Heart left ventricle (tissue), 16 donors: ENCODE measurements at regions not wholly inside any gene's neighbourhood (a gene's known extent, or its start where the extent isn't known, plus 50 kb on each side); places are given as distances from the start of the nearest gene placed in this dataset.

Experiments
- ATAC-seq, 4 donors: fragments of 200-7000 bp; cut with Tn5 transposase; one replicate each; pipeline ENCODE4 v1.9.1; 2020 to 2022; ENCODE audit warnings: moderate library complexity in 4 of 4, mild to moderate bottlenecking in 3 of 4, moderate number of reproducible peaks in 1 of 4
- DNase-seq, 5 donors: peaks; one replicate each; pipeline ENCODE4 v3.0.0-alpha.2; 2020
- H3K27ac ChIP-seq, 12 donors: fragments of 200-600 bp; sonication (generic) in 4 of 12; one replicate each; pipeline versions ENCODE4 v1.5.0 to v1.8.0; 2016 to 2022; ENCODE audit warnings: mild to moderate bottlenecking in 2 of 12
- H3K27me3 ChIP-seq, 9 donors: fragments of 200-600 bp; sonication (generic) in 2 of 9; one replicate each; pipeline versions ENCODE4 v1.5.1 to v1.8.0; 2016 to 2022; ENCODE audit warnings: mild to moderate bottlenecking in 3 of 9
- H3K36me3 ChIP-seq, 9 donors: fragments of 200-600 bp; sonication (generic) in 2 of 9; one replicate each; pipeline versions ENCODE4 v1.5.0 to v1.8.0; 2018 to 2022; ENCODE audit warnings: mild to moderate bottlenecking in 2 of 9
- H3K4me1 ChIP-seq, 12 donors: fragments of 200-600 bp; sonication (generic) in 4 of 12; one replicate each; pipeline versions ENCODE4 v1.5.0 to v1.8.0; 2016 to 2022; ENCODE audit warnings: mild to moderate bottlenecking in 3 of 12
- H3K4me3 ChIP-seq, 12 donors: fragments of 200-600 bp; sonication (generic) in 4 of 12; one replicate each; pipeline versions ENCODE4 v1.5.0 to v1.8.0; 2017 to 2022; ENCODE audit warnings: mild to moderate bottlenecking in 9 of 12, moderate library complexity in 4 of 12
- H3K9me3 ChIP-seq, 12 donors: fragments of 200-600 bp; sonication (generic) in 4 of 12; one replicate each; pipeline versions ENCODE4 v1.5.0 to v1.8.0; 2016 to 2022; ENCODE audit warnings: mild to moderate bottlenecking in 1 of 12
- CTCF ChIP-seq, 12 donors: fragments of 200-600 bp; sonication (generic) in 4 of 12; IDR thresholded peaks; one replicate each; pipeline versions ENCODE4 v1.5.0 to v1.8.0; 2018 to 2022; ENCODE audit warnings: antibody characterized with exemption in 12 of 12, mild to moderate bottlenecking in 5 of 12
- POLR2A ChIP-seq, 2 donors: fragments of 450-650 bp; IDR thresholded peaks; one replicate each; pipeline ENCODE4 v1.6.1; 2017; ENCODE audit warnings: antibody characterized with exemption in 2 of 2, mild to moderate bottlenecking in 2 of 2, moderate library complexity in 2 of 2
- WGBS, 4 donors: extraction: QIAGEN DNeasy Blood & Tissue Kit in 2 of 4; methylation state at CpG; one replicate each; pipeline versions ENCODE4 v1.1.5 to v1.1.7; 2013 to 2018; 5-methylcytosine and 5-hydroxymethylcytosine counted together
- intact Hi-C, 10 donors: fragments of 100-400 bp; cut with DNase I; formaldehyde crosslinking; loops; one replicate each; pipeline versions ENCODE4 v1.11.1 to v1.14.2; 2022
- donor health status: ischemic (EF 13 %, LVEDD 7.1; RV severe dilation, severe dysfunction).
- donor health status: healthy with polysubstance abuse.
- donor health status: DM: no; HTN: yes; CAD: no.
- donor health status: DM: no; HTN: no; CAD: no.
- donor health status: ischemic (EF 25% LVEDD 6.9; RV normal size, moderate dysfunction).
- donor health status: ischemic (EF 25% LVEDD 5.7; RV mildly dilated, moderate dysfunction).
- donor health status: healthy.
- donor health status: DM: yes; HTN: yes; CAD: no.
- donor health status: ischemic (EF 35%, LVEDD 5.7; RV mildly dilated, moderate dysfunction).
- donor health status: nonischemic (EF 11% LVEDD 7.7; RV severe dilation, severe dysfunction).
- donor health status: DM: yes; HTN: yes; CAD: no.
- donor health status: PGD.
- donor health status: ischemic (EF 29% LVEDD 5.4; RV normal size, mild dysfunction).
- donor health status: nonischemic (EF 23%, LVEDD 6.1; RV moderate dilation, normal function).

- WGBS, 4 donors: 78 to 91% (median 86%) methylated on average over 7 of the region's 7 CpGs
- intact Hi-C loops: loop anchor here in 1 of 10 donors (5.0 kb wide), 1 partner anchor 1681 kb away; no protein-coding TSS in a partner anchor
- H3K9me3 ChIP-seq: no peaks in the 10 kb centered on the region
These were observed 434.5 kb downstream of the MCTP2 start for GRCh38 chr15:94665676-94666441.

GRCh38 chr15:94666553-94666952 is 435.2 kb downstream of the MCTP2 start:
- intact Hi-C loops: loop anchor here in 1 of 10 donors (5.0 kb wide), 1 partner anchor 1681 kb away; no protein-coding TSS in a partner anchor
- no peak for DNase-seq
- 85 to 87% (median 86%) methylated on average over 5 of the region's 5 CpGs for WGBS, 4 donors
- no peak for ATAC-seq
- TF ChIP-seq CTCF (IDR thresholded peaks at IDR 0.05) (no peak), POLR2A (IDR thresholded peaks at IDR 0.05) (no peak)
- Histone ChIP-seq H3K4me3 (no peak overlapping the region), H3K4me1 (peaks cover 0 to 10% (median 2%) of the 10 kb centered on the region in 12 donors), H3K9me3 (no peaks in the 10 kb centered on the region), H3K27ac (no peak overlapping the region), H3K36me3 (no peaks in the 10 kb centered on the region), H3K27me3 (peaks cover 0 to 8% (median 0%) of the 10 kb centered on the region in 9 donors)

More at GRCh38 chr15:94665676-94666441, 434.5 kb downstream of the MCTP2 start:
- H3K4me1 ChIP-seq: peaks cover 0 to 4% (median 0%) of the 10 kb centered on the region in 12 donors
- H3K27ac ChIP-seq: no peak overlapping the region
- H3K4me3 ChIP-seq: no peak overlapping the region
- H3K27me3 ChIP-seq: peaks cover 0 to 8% (median 0%) of the 10 kb centered on the region in 9 donors
- no peaks in the 10 kb centered on the region for H3K36me3 ChIP-seq
- ATAC-seq (no peak), DNase-seq (no peak)
- TF ChIP-seq POLR2A (IDR thresholded peaks at IDR 0.05) (no peak), CTCF (IDR thresholded peaks at IDR 0.05) (no peak)

- no peak for ATAC-seq
- no peak for DNase-seq
- WGBS, 4 donors: 95 to 99% (median 98%) methylated on average over 5 of the region's 5 CpGs
- Histone ChIP-seq H3K36me3 (no peaks in the 10 kb centered on the region), H3K27ac (no peak overlapping the region), H3K4me3 (no peak overlapping the region), H3K9me3 (no peaks in the 10 kb centered on the region), H3K4me1 (peaks cover 0 to 15% (median 4%) of the 10 kb centered on the region in 12 donors), H3K27me3 (peaks cover 0 to 8% (median 0%) of the 10 kb centered on the region in 9 donors)
- intact Hi-C loops: loop anchor here in 1 of 10 donors (5.0 kb wide), 1 partner anchor 1680 kb away; no protein-coding TSS in a partner anchor
- TF ChIP-seq CTCF (IDR thresholded peaks at IDR 0.05) (no peak), POLR2A (IDR thresholded peaks at IDR 0.05) (no peak)
These were observed 435.7 kb downstream of the MCTP2 start for GRCh38 chr15:94667109-94667508.

GRCh38 chr15:94670438-94671034 is 439.2 kb downstream of the MCTP2 start:
- TF ChIP-seq CTCF (IDR thresholded peaks at IDR 0.05) (peak; percentile 63 to 86 (median 72)), POLR2A (IDR thresholded peaks at IDR 0.05) (no peak)
- ATAC-seq: peak in 2 of 4 donors; percentile 52 to 54
- no peak for DNase-seq
- no peaks in the 10 kb centered on the region for H3K9me3 ChIP-seq
- H3K27ac ChIP-seq: peak overlapping the region in 2 of 12 donors; percentile 6 to 21
- 2 to 5% (median 3%) methylated on average over 3 of the region's 3 CpGs for WGBS, 4 donors
- no peak overlapping the region for H3K4me3 ChIP-seq
- H3K27me3 ChIP-seq: peaks cover 0 to 7% (median 0%) of the 10 kb centered on the region in 9 donors
- H3K4me1 ChIP-seq: peaks cover 0 to 15% (median 5%) of the 10 kb centered on the region in 12 donors
- no peaks in the 10 kb centered on the region for H3K36me3 ChIP-seq
- intact Hi-C loops: loop anchor here in 8 of 10 donors (5.0 to 10.0 kb wide), 11 partner anchors 174 to 1687 kb away; no protein-coding TSS in a partner anchor
